Psoas muscle (tissue), 7 donors: ENCODE measurements at regions not wholly inside any gene's neighbourhood (a gene's known extent, or its start where the extent isn't known, plus 50 kb on each side); places are given as distances from the start of the nearest gene placed in this dataset.

Experiments
- ATAC-seq, 4 donors: fragments of 200-7000 bp; cut with Tn5 transposase; one replicate each; pipeline ENCODE4 v1.9.1; 2020; ENCODE audit warnings: moderate library complexity in 3 of 4, mild to moderate bottlenecking in 2 of 4
- DNase-seq, 2 donors: peaks; one replicate each; pipeline ENCODE4 v3.0.0-alpha.2; 2020
- H3K27ac ChIP-seq: fragments of 200-600 bp; one replicate; pipeline ENCODE4 v1.8.0; 2022
- H3K27me3 ChIP-seq, 3 donors: fragments of 200-600 bp in 1 of 3; one replicate each; pipeline versions ENCODE4 v1.6.1 to v1.8.0; 2013 to 2022; ENCODE audit warnings: low read length in 2 of 3, mild to moderate bottlenecking in 2 of 3, moderate library complexity in 1 of 3; ENCODE audit not compliant: insufficient read depth in 3 of 3
- H3K36me3 ChIP-seq, 2 donors: fragments of 200-600 bp in 1 of 2; one replicate each; pipeline versions ENCODE4 v1.6.1 to v1.8.0; 2013 to 2022; ENCODE audit warnings: low read depth in 1 of 2, mild to moderate bottlenecking in 1 of 2, moderate library complexity in 1 of 2; ENCODE audit not compliant: insufficient read depth in 1 of 2
- H3K4me1 ChIP-seq: fragments of 200-600 bp; one replicate; pipeline ENCODE4 v1.8.0; 2022
- H3K4me3 ChIP-seq: fragments of 200-600 bp; one replicate; pipeline ENCODE4 v1.8.0; 2022; ENCODE audit warnings: mild to moderate bottlenecking
- H3K9me3 ChIP-seq: fragments of 200-600 bp; one replicate; pipeline ENCODE4 v1.8.0; 2022
- WGBS, 3 donors: extraction: QIAGEN DNeasy Blood & Tissue Kit; methylation state at CpG; one replicate each; pipeline versions ENCODE4 v1.1.6 to v1.1.7; 2013; 5-methylcytosine and 5-hydroxymethylcytosine counted together
- intact Hi-C, 2 donors: fragments of 100-400 bp; cut with DNase I; formaldehyde crosslinking; loops; one replicate each; pipeline versions ENCODE4 v1.11.0 to v1.14.2; 2022
- TF ChIP-seq, protein P1 (sequence below): fragments of 200-600 bp; IDR thresholded peaks from one replicate; pipeline ENCODE4 v1.8.0; 2022; ENCODE audit warnings: antibody characterized with exemption
- donor health status: healthy with polysubstance abuse.
- donor health status: DM: no; HTN: no; CAD: no; lungs with moderate emphysema.
- donor health status: Bipolar disorder and iron deficiency.
- donor health status: healthy.
- donor health status: DM: yes; HTN: yes; CAD: no.
- donor health status: DM: no; HTN: no; CAD: no.
- donor health status: DM: yes; HTN: yes; CAD: no.

DNA sequence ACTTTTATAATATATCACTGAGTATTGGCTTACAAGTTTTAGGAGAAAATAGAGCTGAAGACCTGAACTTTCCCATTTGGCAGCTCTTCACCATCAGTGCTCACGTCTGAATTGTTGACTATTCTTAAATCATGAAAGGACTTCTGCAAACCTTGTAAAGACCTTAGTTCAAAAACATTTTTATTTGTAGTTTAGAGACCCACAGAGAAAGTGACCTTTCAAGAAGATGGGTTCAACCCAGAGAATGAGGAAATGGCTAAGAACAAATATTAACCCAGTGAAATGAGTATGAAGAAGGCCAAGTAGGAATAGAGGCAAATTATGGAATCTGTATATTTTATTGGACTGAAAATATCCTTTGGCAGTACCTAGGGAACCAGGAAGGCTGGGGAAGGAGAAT is 1151.1 kb downstream of the GATA3 start:
- Histone ChIP-seq H3K27me3 (no peaks in the 10 kb centered on the region), H3K4me3 (no peak overlapping the region), H3K9me3 (no peaks in the 10 kb centered on the region), H3K4me1 (no peaks in the 10 kb centered on the region), H3K36me3 (no peaks in the 10 kb centered on the region), H3K27ac (no peak overlapping the region)
- intact Hi-C loops = no loop called here
- TF ChIP-seq, protein P1, sequence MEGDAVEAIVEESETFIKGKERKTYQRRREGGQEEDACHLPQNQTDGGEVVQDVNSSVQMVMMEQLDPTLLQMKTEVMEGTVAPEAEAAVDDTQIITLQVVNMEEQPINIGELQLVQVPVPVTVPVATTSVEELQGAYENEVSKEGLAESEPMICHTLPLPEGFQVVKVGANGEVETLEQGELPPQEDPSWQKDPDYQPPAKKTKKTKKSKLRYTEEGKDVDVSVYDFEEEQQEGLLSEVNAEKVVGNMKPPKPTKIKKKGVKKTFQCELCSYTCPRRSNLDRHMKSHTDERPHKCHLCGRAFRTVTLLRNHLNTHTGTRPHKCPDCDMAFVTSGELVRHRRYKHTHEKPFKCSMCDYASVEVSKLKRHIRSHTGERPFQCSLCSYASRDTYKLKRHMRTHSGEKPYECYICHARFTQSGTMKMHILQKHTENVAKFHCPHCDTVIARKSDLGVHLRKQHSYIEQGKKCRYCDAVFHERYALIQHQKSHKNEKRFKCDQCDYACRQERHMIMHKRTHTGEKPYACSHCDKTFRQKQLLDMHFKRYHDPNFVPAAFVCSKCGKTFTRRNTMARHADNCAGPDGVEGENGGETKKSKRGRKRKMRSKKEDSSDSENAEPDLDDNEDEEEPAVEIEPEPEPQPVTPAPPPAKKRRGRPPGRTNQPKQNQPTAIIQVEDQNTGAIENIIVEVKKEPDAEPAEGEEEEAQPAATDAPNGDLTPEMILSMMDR = no peak
- DNase-seq (no peak), ATAC-seq (no peak)
- WGBS, 3 donors = 37 to 44% (median 39%) methylated on average over 1 of the region's 1 CpG

DNA sequence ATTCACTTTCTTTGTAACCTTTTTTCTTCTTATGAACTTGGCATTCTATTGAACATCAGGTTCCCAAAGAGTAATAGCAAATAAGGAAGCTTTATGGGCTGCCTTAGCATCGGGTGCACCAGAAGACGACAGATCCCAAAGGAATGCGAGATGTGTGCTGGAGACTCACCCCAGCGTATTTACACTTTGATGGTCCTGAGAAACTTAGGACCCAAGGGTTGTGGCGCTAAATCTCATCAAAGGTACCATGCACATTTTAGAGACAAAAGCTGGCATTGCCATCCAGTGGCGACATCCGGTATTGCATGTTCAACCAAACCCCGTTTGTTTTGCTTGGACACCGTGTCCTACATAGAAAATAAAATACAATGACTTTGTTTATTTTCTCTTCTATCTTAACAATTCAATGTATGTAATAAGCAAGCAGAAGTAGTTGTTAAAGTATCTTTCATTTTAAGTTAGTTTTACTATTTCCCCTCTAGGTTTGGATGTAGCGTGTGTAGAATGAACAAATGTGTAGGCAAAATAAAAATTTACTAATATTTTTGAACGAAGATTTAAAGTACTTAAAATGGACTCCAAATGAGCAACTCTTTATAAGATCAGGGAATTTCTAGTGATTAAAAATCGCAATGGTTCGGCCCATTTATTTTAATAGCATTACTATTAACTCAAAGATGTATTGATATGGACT is 1154.8 kb downstream of the GATA3 start:
- Histone ChIP-seq H3K4me3 (no peak overlapping the region), H3K27ac (no peak overlapping the region), H3K27me3 (no peaks in the 10 kb centered on the region), H3K36me3 (no peaks in the 10 kb centered on the region), H3K9me3 (no peaks in the 10 kb centered on the region), H3K4me1 (no peaks in the 10 kb centered on the region)
- peak in 1 of 4 donors; percentile 62 for ATAC-seq
- TF ChIP-seq, protein P1 = peak; percentile 95
- WGBS, 3 donors = 21 to 24% (median 21%) methylated on average over 13 of the region's 13 CpGs
- intact Hi-C loops = loop anchor here in 1 of 2 donors (1.0 kb wide), 1 partner anchor 1338 kb away; no protein-coding TSS in a partner anchor
- peak; percentile 41 to 64 for DNase-seq

DNA sequence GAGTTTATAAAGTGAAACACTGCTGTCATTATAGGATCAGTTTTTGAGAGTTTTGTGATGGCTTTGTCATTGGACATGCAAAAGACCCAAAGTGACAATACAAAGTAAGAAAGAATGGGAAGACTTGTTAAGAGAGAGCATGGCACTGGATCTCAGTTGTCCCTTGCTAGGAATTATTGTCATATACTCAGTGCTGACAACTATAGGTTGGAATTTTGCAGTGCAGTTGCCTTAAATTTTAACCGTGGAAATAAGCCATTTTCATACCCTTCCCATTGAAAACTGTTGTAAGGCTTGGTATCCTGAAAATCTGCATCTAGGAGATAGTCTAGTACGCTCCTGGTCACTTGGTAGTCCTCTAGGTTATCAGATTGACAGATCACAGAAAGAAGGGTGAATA is 1156.7 kb downstream of the GATA3 start:
- Histone ChIP-seq H3K36me3 (no peaks in the 10 kb centered on the region), H3K27ac (no peak overlapping the region), H3K4me1 (no peaks in the 10 kb centered on the region), H3K27me3 (no peaks in the 10 kb centered on the region), H3K9me3 (no peaks in the 10 kb centered on the region), H3K4me3 (no peak overlapping the region)
- TF ChIP-seq, protein P1 = peak; percentile 9
- no peak for DNase-seq
- intact Hi-C loops = loop anchor here in 1 of 2 donors (5.0 kb wide), 1 partner anchor 1339 kb away; no protein-coding TSS in a partner anchor
- WGBS, 3 donors = 45 to 52% (median 49%) methylated on average over 2 of the region's 2 CpGs
- ATAC-seq = no peak

DNA sequence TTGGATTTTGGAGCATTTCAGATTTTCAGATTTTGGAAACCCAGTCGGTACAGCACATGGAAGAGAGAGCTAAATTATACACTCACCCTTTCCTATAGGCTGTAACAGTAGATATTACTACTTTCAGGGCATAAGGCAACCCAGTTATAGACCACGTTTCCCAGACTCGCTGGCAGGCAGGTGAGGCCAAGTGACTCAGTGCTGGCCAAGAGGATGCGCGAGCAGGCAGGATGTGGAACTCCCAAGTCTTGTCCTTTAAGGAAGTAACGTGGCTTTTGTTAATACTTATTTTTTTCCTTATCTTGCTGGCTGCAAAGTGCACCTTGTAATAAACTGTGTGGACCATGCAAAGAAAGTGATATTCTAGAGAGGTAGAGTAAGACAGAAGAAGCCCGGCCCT is 1160.1 kb downstream of the GATA3 start:
- H3K4me3 ChIP-seq = no peak overlapping the region
- no peaks in the 10 kb centered on the region for H3K4me1 ChIP-seq
- DNase-seq (no peak), ATAC-seq (no peak)
- intact Hi-C loops = loop anchor here in 1 of 2 donors (5.0 kb wide), 1 partner anchor 1342 kb away; no protein-coding TSS in a partner anchor
- no peaks in the 10 kb centered on the region for H3K36me3 ChIP-seq
- H3K27ac ChIP-seq = no peak overlapping the region
- 66 to 77% (median 73%) methylated on average over 7 of the region's 7 CpGs for WGBS, 3 donors
- TF ChIP-seq, protein P1 = no peak
- no peaks in the 10 kb centered on the region for H3K27me3 ChIP-seq
- H3K9me3 ChIP-seq = no peaks in the 10 kb centered on the region

DNA sequence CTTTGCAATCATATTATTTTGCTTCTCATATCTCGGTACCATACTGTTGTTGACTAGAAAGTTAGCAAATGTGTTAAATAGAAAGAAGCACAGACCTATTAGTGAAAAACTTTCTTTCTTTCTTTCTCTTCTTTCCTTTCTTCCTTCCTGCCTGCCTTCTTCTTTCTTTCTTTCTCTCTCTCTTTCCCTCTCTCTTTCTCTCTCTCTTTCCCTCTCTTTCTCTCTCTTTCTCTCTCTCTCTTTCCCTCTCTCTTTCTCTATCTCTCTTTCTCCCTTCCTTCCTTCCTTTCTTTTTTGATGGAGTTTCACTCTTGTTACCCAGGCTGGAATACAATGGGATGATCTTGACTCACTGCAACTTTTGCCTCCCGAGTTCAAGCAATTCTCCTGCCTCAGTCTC is 1160.6 kb downstream of the GATA3 start:
- ATAC-seq = no peak
- H3K9me3 ChIP-seq = no peaks in the 10 kb centered on the region
- H3K4me3 ChIP-seq = no peak overlapping the region
- DNase-seq = no peak
- no peaks in the 10 kb centered on the region for H3K4me1 ChIP-seq
- H3K36me3 ChIP-seq = no peaks in the 10 kb centered on the region
- intact Hi-C loops = no loop called here
- TF ChIP-seq, protein P1 = no peak
- H3K27me3 ChIP-seq = no peaks in the 10 kb centered on the region
- H3K27ac ChIP-seq = no peak overlapping the region
- WGBS, 3 donors = 79 to 86% (median 80%) methylated on average over 2 of the region's 2 CpGs
